ENCODE measurements at regions not wholly inside any gene's neighbourhood (a gene's known extent, or its start where the extent isn't known, plus 50 kb on each side); places are given as distances from the start of the nearest gene placed in this dataset.

GRCh38 chr2:180670302-180671003 is 310.0 kb upstream of the UBE2E3 start:
- no peaks in the 10 kb centered on the region for H3K27me3 ChIP-seq
- no peak overlapping the region for H3K27ac ChIP-seq
- DNase-seq = no peak
- H3K4me1 ChIP-seq = no peaks in the 10 kb centered on the region
- H3K4me3 ChIP-seq = no peak overlapping the region
- no peak for TF ChIP-seq CTCF (IDR thresholded peaks at IDR 0.05)
- no peak for TF ChIP-seq POLR2A (IDR thresholded peaks at IDR 0.05)
- H3K9me3 ChIP-seq = no peaks in the 10 kb centered on the region
- no peaks in the 10 kb centered on the region for H3K36me3 ChIP-seq

GRCh38 chr2:180669016-180669415 is 311.4 kb upstream of the UBE2E3 start:
- DNase-seq = no peak
- TF ChIP-seq POLR2A (IDR thresholded peaks at IDR 0.05) (no peak), CTCF (IDR thresholded peaks at IDR 0.05) (no peak)
- Histone ChIP-seq H3K36me3 (no peaks in the 10 kb centered on the region), H3K27me3 (no peaks in the 10 kb centered on the region), H3K4me1 (no peaks in the 10 kb centered on the region), H3K27ac (no peak overlapping the region), H3K9me3 (no peaks in the 10 kb centered on the region), H3K4me3 (no peak overlapping the region)

GRCh38 chr2:180664507-180664906 is 315.9 kb upstream of the UBE2E3 start:
- H3K36me3 ChIP-seq = no peaks in the 10 kb centered on the region
- H3K4me3 ChIP-seq = no peak overlapping the region
- no peaks in the 10 kb centered on the region for H3K9me3 ChIP-seq
- no peaks in the 10 kb centered on the region for H3K27me3 ChIP-seq
- H3K27ac ChIP-seq = no peak overlapping the region
- DNase-seq = no peak
- TF ChIP-seq POLR2A (IDR thresholded peaks at IDR 0.05) (no peak), CTCF (IDR thresholded peaks at IDR 0.05) (no peak)
- H3K4me1 ChIP-seq = no peaks in the 10 kb centered on the region

- no peaks in the 10 kb centered on the region for H3K27me3 ChIP-seq
- no peaks in the 10 kb centered on the region for H3K9me3 ChIP-seq
- no peaks in the 10 kb centered on the region for H3K36me3 ChIP-seq
- DNase-seq = no peak
- no peak overlapping the region for H3K27ac ChIP-seq
- TF ChIP-seq CTCF (IDR thresholded peaks at IDR 0.05) (no peak), POLR2A (IDR thresholded peaks at IDR 0.05) (no peak)
- H3K4me1 ChIP-seq = no peaks in the 10 kb centered on the region
- H3K4me3 ChIP-seq = no peak overlapping the region
These were observed 317.4 kb upstream of the UBE2E3 start for GRCh38 chr2:180662941-180663471.

GRCh38 chr2:180662521-180662920 is 317.9 kb upstream of the UBE2E3 start:
- no peaks in the 10 kb centered on the region for H3K36me3 ChIP-seq
- no peak overlapping the region for H3K4me3 ChIP-seq
- H3K9me3 ChIP-seq = no peaks in the 10 kb centered on the region
- no peaks in the 10 kb centered on the region for H3K27me3 ChIP-seq
- no peak for DNase-seq
- H3K4me1 ChIP-seq = no peaks in the 10 kb centered on the region
- H3K27ac ChIP-seq = no peak overlapping the region
- no peak for TF ChIP-seq CTCF (IDR thresholded peaks at IDR 0.05)
- no peak for TF ChIP-seq POLR2A (IDR thresholded peaks at IDR 0.05)

All from Peyer's patch (tissue), 4 donors.